ENCODE measurements at regions not wholly inside any gene's neighbourhood (a gene's known extent, or its start where the extent isn't known, plus 50 kb on each side); places are given as distances from the start of the nearest gene placed in this dataset.

DNA sequence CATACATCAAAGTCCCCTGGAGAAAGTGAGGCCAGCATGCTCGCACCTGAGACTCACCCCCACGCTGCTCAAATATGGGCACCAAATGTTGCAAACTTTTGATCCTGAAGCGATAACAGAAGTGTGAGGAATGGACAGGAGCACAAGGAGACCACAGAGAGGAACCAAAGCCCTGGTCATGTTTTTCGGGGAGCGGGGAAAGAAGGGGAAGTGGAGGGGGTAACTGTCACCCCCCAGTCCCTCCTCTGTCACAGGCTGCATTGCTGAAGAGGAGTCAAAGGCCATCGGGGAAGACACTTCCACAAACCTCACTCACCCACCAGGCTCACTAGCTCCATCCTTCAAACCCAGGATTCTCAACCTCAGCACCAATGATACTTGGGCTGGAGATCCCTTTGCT, 182.4 kb downstream of the UACA start:
- no peak for TF ChIP-seq EZH2phosphoT487 (IDR thresholded peaks at IDR 0.05; ENCODE audit: borderline replicate concordance, low read length)
- TF ChIP-seq, protein P1, sequence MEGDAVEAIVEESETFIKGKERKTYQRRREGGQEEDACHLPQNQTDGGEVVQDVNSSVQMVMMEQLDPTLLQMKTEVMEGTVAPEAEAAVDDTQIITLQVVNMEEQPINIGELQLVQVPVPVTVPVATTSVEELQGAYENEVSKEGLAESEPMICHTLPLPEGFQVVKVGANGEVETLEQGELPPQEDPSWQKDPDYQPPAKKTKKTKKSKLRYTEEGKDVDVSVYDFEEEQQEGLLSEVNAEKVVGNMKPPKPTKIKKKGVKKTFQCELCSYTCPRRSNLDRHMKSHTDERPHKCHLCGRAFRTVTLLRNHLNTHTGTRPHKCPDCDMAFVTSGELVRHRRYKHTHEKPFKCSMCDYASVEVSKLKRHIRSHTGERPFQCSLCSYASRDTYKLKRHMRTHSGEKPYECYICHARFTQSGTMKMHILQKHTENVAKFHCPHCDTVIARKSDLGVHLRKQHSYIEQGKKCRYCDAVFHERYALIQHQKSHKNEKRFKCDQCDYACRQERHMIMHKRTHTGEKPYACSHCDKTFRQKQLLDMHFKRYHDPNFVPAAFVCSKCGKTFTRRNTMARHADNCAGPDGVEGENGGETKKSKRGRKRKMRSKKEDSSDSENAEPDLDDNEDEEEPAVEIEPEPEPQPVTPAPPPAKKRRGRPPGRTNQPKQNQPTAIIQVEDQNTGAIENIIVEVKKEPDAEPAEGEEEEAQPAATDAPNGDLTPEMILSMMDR (IDR thresholded peaks at IDR 0.05; ENCODE audit: low read depth, low read length, poor library complexity, severe bottlenecking) = no peak
- Histone ChIP-seq H3K9me3 (ENCODE audit: control insufficient read depth, insufficient read depth, low read length) (no peaks in the 10 kb centered on the region), H3K79me2 (ENCODE audit: control insufficient read depth, low read length) (no peaks in the 10 kb centered on the region), H3F3A (ENCODE audit: control insufficient read depth, insufficient read depth) (no peaks in the 10 kb centered on the region), H3K27ac (ENCODE audit: low read depth, low read length) (no peak overlapping the region), H3K4me3 (ENCODE audit: low read length) (no peak overlapping the region), H3K4me2 (ENCODE audit: low read length) (no peak overlapping the region), H3K9me2 (replicated peaks; ENCODE audit: control insufficient read depth, low read length) (no peaks in the 10 kb centered on the region), H4K20me1 (ENCODE audit: control insufficient read depth, insufficient read depth, low read depth, low read length) (no peaks in the 10 kb centered on the region), H3K36me3 (ENCODE audit: control insufficient read depth, low read length) (no peaks in the 10 kb centered on the region), H3K27me3 (ENCODE audit: control insufficient read depth, low read length) (peaks cover 2% of the 10 kb centered on the region; the same call in 1 of the 2 replicates), H3K4me1 (ENCODE audit: control insufficient read depth, low read length) (no peaks in the 10 kb centered on the region)

DNA sequence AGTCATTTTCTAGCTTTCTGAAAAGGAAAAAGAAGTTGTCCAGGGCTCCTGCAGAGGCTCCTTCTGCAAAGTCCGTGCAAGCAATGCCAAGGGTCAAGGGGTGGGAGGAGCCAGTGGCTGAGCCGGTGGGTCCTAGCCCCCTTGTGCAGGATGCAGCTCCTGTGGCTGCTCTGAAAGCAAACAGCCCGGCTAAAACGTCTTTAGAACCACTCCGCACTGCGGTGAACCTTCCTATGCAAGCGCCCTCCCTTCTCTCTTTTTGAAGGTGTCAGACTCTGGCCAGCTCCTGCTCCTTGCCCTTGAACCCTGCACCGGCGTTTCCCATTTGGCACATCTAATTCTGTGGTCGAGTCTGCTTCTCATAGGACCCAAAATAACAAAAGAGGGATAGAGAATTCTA, 183.1 kb downstream of the UACA start:
- no peaks in the 10 kb centered on the region for H3K79me2 ChIP-seq (ENCODE audit: control insufficient read depth, low read length)
- no peak overlapping the region for H3K4me2 ChIP-seq (ENCODE audit: low read length)
- H3K4me1 ChIP-seq (ENCODE audit: control insufficient read depth, low read length) = no peaks in the 10 kb centered on the region
- H3K36me3 ChIP-seq (ENCODE audit: control insufficient read depth, low read length) = no peaks in the 10 kb centered on the region
- H3K4me3 ChIP-seq (ENCODE audit: low read length) = no peak overlapping the region
- H3K27ac ChIP-seq (ENCODE audit: low read depth, low read length) = no peak overlapping the region
- no peaks in the 10 kb centered on the region for H3F3A ChIP-seq (ENCODE audit: control insufficient read depth, insufficient read depth)
- no peaks in the 10 kb centered on the region for H3K9me2 ChIP-seq (replicated peaks; ENCODE audit: control insufficient read depth, low read length)
- TF ChIP-seq EZH2phosphoT487 (IDR thresholded peaks at IDR 0.05; ENCODE audit: borderline replicate concordance, low read length) = no peak
- TF ChIP-seq, protein P1 (IDR thresholded peaks at IDR 0.05; ENCODE audit: low read depth, low read length, poor library complexity, severe bottlenecking) = no peak
- H3K9me3 ChIP-seq (ENCODE audit: control insufficient read depth, insufficient read depth, low read length) = no peaks in the 10 kb centered on the region
- peaks cover 2% of the 10 kb centered on the region; the same call in 1 of the 2 replicates for H3K27me3 ChIP-seq (ENCODE audit: control insufficient read depth, low read length)
- H4K20me1 ChIP-seq (ENCODE audit: control insufficient read depth, insufficient read depth, low read depth, low read length) = no peaks in the 10 kb centered on the region

DNA sequence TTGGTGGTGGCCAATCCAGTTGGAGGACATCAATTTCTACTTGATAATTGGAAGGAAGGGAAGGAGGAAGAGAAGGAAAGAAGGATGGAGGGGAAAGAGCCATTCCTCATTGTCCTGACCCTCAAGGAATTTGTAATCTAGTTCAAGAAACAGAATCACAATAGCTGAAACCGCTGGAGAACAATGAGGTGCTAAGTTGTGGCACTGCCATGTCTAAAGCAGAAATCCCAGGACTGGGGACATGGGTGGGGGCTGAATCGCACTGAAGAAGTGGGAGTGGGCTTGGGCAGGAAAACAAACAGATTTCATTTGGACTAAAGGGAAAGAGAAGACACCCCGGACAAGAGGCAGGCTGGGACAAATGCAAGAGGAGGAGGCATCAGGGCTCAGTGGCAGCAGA, 183.6 kb downstream of the UACA start:
- Histone ChIP-seq H3K36me3 (ENCODE audit: control insufficient read depth, low read length) (no peaks in the 10 kb centered on the region), H3K4me3 (ENCODE audit: low read length) (no peak overlapping the region), H3K4me2 (ENCODE audit: low read length) (no peak overlapping the region), H3K9me3 (ENCODE audit: control insufficient read depth, insufficient read depth, low read length) (no peaks in the 10 kb centered on the region), H3K9me2 (replicated peaks; ENCODE audit: control insufficient read depth, low read length) (no peaks in the 10 kb centered on the region), H3K79me2 (ENCODE audit: control insufficient read depth, low read length) (no peaks in the 10 kb centered on the region), H3F3A (ENCODE audit: control insufficient read depth, insufficient read depth) (no peaks in the 10 kb centered on the region), H3K27me3 (ENCODE audit: control insufficient read depth, low read length) (peaks cover 2% of the 10 kb centered on the region; the same call in 1 of the 2 replicates), H3K4me1 (ENCODE audit: control insufficient read depth, low read length) (no peaks in the 10 kb centered on the region), H4K20me1 (ENCODE audit: control insufficient read depth, insufficient read depth, low read depth, low read length) (no peaks in the 10 kb centered on the region), H3K27ac (ENCODE audit: low read depth, low read length) (no peak overlapping the region)
- no peak for TF ChIP-seq EZH2phosphoT487 (IDR thresholded peaks at IDR 0.05; ENCODE audit: borderline replicate concordance, low read length)
- TF ChIP-seq, protein P1 (IDR thresholded peaks at IDR 0.05; ENCODE audit: low read depth, low read length, poor library complexity, severe bottlenecking) = no peak
